ENCODE measurements at regions not wholly inside any gene's neighbourhood (a gene's known extent, or its start where the extent isn't known, plus 50 kb on each side); places are given as distances from the start of the nearest gene placed in this dataset.

DNA sequence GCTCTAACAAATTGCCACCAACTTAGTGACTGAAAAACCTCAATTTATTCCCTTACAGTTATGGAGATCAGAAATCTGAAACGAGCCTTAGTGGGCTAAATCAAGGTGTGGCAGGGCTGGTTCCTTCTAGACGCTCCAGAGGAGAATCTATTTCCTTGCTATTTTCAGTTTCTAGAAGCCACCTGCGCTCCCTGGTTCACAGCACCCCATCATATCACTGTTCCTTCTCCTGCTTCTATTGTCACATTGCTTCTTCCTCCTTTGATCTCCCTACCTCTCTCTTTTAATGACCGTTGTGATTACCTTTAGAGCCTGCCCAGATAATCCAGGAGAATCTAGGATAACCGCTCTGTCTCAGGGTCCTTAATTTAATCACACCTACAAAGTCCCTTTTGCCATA lies 596.6 kb downstream of the PLCL1 start:
- Histone ChIP-seq H3K9ac (ENCODE audit: low read length) (no peak overlapping the region), H3K27ac (ENCODE audit: low read depth, low read length) (no peak overlapping the region), H3K4me2 (ENCODE audit: low read length) (no peak overlapping the region), H3K56ac (ENCODE audit: low read length) (no peak overlapping the region), H2BK5ac (ENCODE audit: low read length) (no peak overlapping the region), H3K4me3 (ENCODE audit: low read length) (no peak overlapping the region), H3K23ac (ENCODE audit: low read length) (no peak overlapping the region), H2BK15ac (replicated peaks; ENCODE audit: low read depth) (no peak overlapping the region), H4K5ac (ENCODE audit: low read length) (no peak overlapping the region), H3K4ac (ENCODE audit: low read depth, low read length) (no peak overlapping the region), H3K4me1 (ENCODE audit: control insufficient read depth, low read depth, low read length) (no peaks in the 10 kb centered on the region), H2BK120ac (ENCODE audit: low read depth, low read length) (no peak overlapping the region), H3K79me1 (ENCODE audit: low read length) (no peaks in the 10 kb centered on the region), H3K36me3 (ENCODE audit: control insufficient read depth, insufficient read depth, low read length) (no peaks in the 10 kb centered on the region), H4K8ac (ENCODE audit: low read depth, low read length) (no peak overlapping the region), H3K18ac (ENCODE audit: low read length) (no peak overlapping the region), H3K27me3 (ENCODE audit: insufficient read depth, low read length, poor library complexity) (no peaks in the 10 kb centered on the region), H3K79me2 (ENCODE audit: control insufficient read depth, insufficient read depth, low read length) (no peaks in the 10 kb centered on the region), H2AK5ac (ENCODE audit: low read length) (no peak overlapping the region)
- WGBS (ENCODE audit: extremely low coverage, insufficient coverage, low lambda C conversion rate): no CpG with 5 or more reads among the region's 5 CpGs
- no peak for DNase-seq

GRCh38 chr2:198394208-198394607 lies 589.8 kb downstream of the PLCL1 start:
- H2AK5ac ChIP-seq (ENCODE audit: low read length): no peak overlapping the region
- no peak overlapping the region for H2BK5ac ChIP-seq (ENCODE audit: low read length)
- no peak overlapping the region for H3K18ac ChIP-seq (ENCODE audit: low read length)
- H3K56ac ChIP-seq (ENCODE audit: low read length): no peak overlapping the region
- no peak overlapping the region for H4K8ac ChIP-seq (ENCODE audit: low read depth, low read length)
- DNase-seq: no peak
- no peak overlapping the region for H3K4me3 ChIP-seq (ENCODE audit: low read length)
- H3K9ac ChIP-seq (ENCODE audit: low read length): no peak overlapping the region
- no peak overlapping the region for H3K23ac ChIP-seq (ENCODE audit: low read length)
- H3K36me3 ChIP-seq (ENCODE audit: control insufficient read depth, insufficient read depth, low read length): no peaks in the 10 kb centered on the region
- H2BK15ac ChIP-seq (replicated peaks; ENCODE audit: low read depth): no peak overlapping the region
- no peaks in the 10 kb centered on the region for H3K4me1 ChIP-seq (ENCODE audit: control insufficient read depth, low read depth, low read length)
- no peaks in the 10 kb centered on the region for H3K79me2 ChIP-seq (ENCODE audit: control insufficient read depth, insufficient read depth, low read length)
- H3K4me2 ChIP-seq (ENCODE audit: low read length): no peak overlapping the region
- no peak overlapping the region for H3K27ac ChIP-seq (ENCODE audit: low read depth, low read length)
- no peak overlapping the region for H2BK120ac ChIP-seq (ENCODE audit: low read depth, low read length)
- H4K5ac ChIP-seq (ENCODE audit: low read length): no peak overlapping the region
- no CpG with 5 or more reads among the region's 2 CpGs for WGBS (ENCODE audit: extremely low coverage, insufficient coverage, low lambda C conversion rate)
- no peak overlapping the region for H3K4ac ChIP-seq (ENCODE audit: low read depth, low read length)
- no peaks in the 10 kb centered on the region for H3K79me1 ChIP-seq (ENCODE audit: low read length)
- no peaks in the 10 kb centered on the region for H3K27me3 ChIP-seq (ENCODE audit: insufficient read depth, low read length, poor library complexity)

GRCh38 chr2:198390670-198391069 lies 586.3 kb downstream of the PLCL1 start:
- Histone ChIP-seq H3K4me2 (ENCODE audit: low read length) (no peak overlapping the region), H4K5ac (ENCODE audit: low read length) (no peak overlapping the region), H3K23ac (ENCODE audit: low read length) (no peak overlapping the region), H3K79me2 (ENCODE audit: control insufficient read depth, insufficient read depth, low read length) (no peaks in the 10 kb centered on the region), H3K27ac (ENCODE audit: low read depth, low read length) (no peak overlapping the region), H2AK5ac (ENCODE audit: low read length) (no peak overlapping the region), H3K4me3 (ENCODE audit: low read length) (no peak overlapping the region), H3K36me3 (ENCODE audit: control insufficient read depth, insufficient read depth, low read length) (no peaks in the 10 kb centered on the region), H2BK15ac (replicated peaks; ENCODE audit: low read depth) (no peak overlapping the region), H3K56ac (ENCODE audit: low read length) (no peak overlapping the region), H3K79me1 (ENCODE audit: low read length) (no peaks in the 10 kb centered on the region), H3K18ac (ENCODE audit: low read length) (no peak overlapping the region), H2BK120ac (ENCODE audit: low read depth, low read length) (no peak overlapping the region), H3K9ac (ENCODE audit: low read length) (no peak overlapping the region), H3K4ac (ENCODE audit: low read depth, low read length) (no peak overlapping the region), H3K27me3 (ENCODE audit: insufficient read depth, low read length, poor library complexity) (no peaks in the 10 kb centered on the region), H3K4me1 (ENCODE audit: control insufficient read depth, low read depth, low read length) (no peaks in the 10 kb centered on the region), H4K8ac (ENCODE audit: low read depth, low read length) (no peak overlapping the region), H2BK5ac (ENCODE audit: low read length) (no peak overlapping the region)
- no peak for DNase-seq
- WGBS (ENCODE audit: extremely low coverage, insufficient coverage, low lambda C conversion rate): no CpG with 5 or more reads among the region's 3 CpGs

DNA sequence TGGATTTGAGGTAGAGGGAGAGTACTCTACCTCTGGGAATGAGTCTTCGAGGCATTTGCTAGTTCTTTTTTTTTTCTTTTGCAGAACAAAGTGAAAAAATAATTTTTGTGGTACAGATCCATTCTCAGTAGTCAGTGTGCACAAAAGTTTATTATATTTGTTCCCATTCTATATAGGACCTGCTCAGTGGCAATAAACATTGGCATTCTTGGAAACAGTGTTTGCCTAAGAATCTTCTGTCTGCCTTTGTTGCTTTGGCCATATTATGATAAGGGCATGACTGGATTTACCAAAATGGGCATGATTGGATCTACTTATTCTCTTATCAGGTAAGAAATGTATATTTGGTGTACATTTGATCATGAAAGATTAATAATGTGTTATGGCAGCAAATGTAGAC lies 583.3 kb downstream of the PLCL1 start:
- no peaks in the 10 kb centered on the region for H3K79me2 ChIP-seq (ENCODE audit: control insufficient read depth, insufficient read depth, low read length)
- no peak overlapping the region for H3K18ac ChIP-seq (ENCODE audit: low read length)

GRCh38 chr2:198385856-198386255 lies 581.5 kb downstream of the PLCL1 start:
- no peaks in the 10 kb centered on the region for H3K79me1 ChIP-seq (ENCODE audit: low read length)
- WGBS (ENCODE audit: extremely low coverage, insufficient coverage, low lambda C conversion rate): no CpG with 5 or more reads among the region's 1 CpG
- H3K79me2 ChIP-seq (ENCODE audit: control insufficient read depth, insufficient read depth, low read length): no peaks in the 10 kb centered on the region
- H3K23ac ChIP-seq (ENCODE audit: low read length): no peak overlapping the region
- no peak overlapping the region for H3K56ac ChIP-seq (ENCODE audit: low read length)
- no peaks in the 10 kb centered on the region for H3K36me3 ChIP-seq (ENCODE audit: control insufficient read depth, insufficient read depth, low read length)
- H3K27ac ChIP-seq (ENCODE audit: low read depth, low read length): no peak overlapping the region
- no peak overlapping the region for H3K18ac ChIP-seq (ENCODE audit: low read length)
- no peak overlapping the region for H3K4ac ChIP-seq (ENCODE audit: low read depth, low read length)
- H4K5ac ChIP-seq (ENCODE audit: low read length): no peak overlapping the region
- no peak overlapping the region for H3K9ac ChIP-seq (ENCODE audit: low read length)
- no peak overlapping the region for H2BK120ac ChIP-seq (ENCODE audit: low read depth, low read length)
- H2BK15ac ChIP-seq (replicated peaks; ENCODE audit: low read depth): no peak overlapping the region
- H3K4me1 ChIP-seq (ENCODE audit: control insufficient read depth, low read depth, low read length): no peaks in the 10 kb centered on the region
- H2AK5ac ChIP-seq (ENCODE audit: low read length): no peak overlapping the region
- no peak overlapping the region for H2BK5ac ChIP-seq (ENCODE audit: low read length)
- H3K27me3 ChIP-seq (ENCODE audit: insufficient read depth, low read length, poor library complexity): no peaks in the 10 kb centered on the region
- H4K8ac ChIP-seq (ENCODE audit: low read depth, low read length): no peak overlapping the region
- DNase-seq: no peak
- H3K4me3 ChIP-seq (ENCODE audit: low read length): no peak overlapping the region
- no peak overlapping the region for H3K4me2 ChIP-seq (ENCODE audit: low read length)

More for the DNA sequence above, 583.3 kb downstream of the PLCL1 start:
- Histone ChIP-seq H2BK15ac (replicated peaks; ENCODE audit: low read depth) (no peak overlapping the region), H2BK120ac (ENCODE audit: low read depth, low read length) (no peak overlapping the region), H3K79me1 (ENCODE audit: low read length) (no peaks in the 10 kb centered on the region), H3K4me1 (ENCODE audit: control insufficient read depth, low read depth, low read length) (no peaks in the 10 kb centered on the region), H2BK5ac (ENCODE audit: low read length) (no peak overlapping the region), H3K23ac (ENCODE audit: low read length) (no peak overlapping the region), H3K27me3 (ENCODE audit: insufficient read depth, low read length, poor library complexity) (no peaks in the 10 kb centered on the region), H4K5ac (ENCODE audit: low read length) (no peak overlapping the region), H3K4me3 (ENCODE audit: low read length) (no peak overlapping the region), H2AK5ac (ENCODE audit: low read length) (no peak overlapping the region), H3K27ac (ENCODE audit: low read depth, low read length) (no peak overlapping the region), H3K36me3 (ENCODE audit: control insufficient read depth, insufficient read depth, low read length) (no peaks in the 10 kb centered on the region), H3K4ac (ENCODE audit: low read depth, low read length) (no peak overlapping the region), H3K4me2 (ENCODE audit: low read length) (no peak overlapping the region), H3K9ac (ENCODE audit: low read length) (no peak overlapping the region), H4K8ac (ENCODE audit: low read depth, low read length) (no peak overlapping the region), H3K56ac (ENCODE audit: low read length) (no peak overlapping the region)
- WGBS (ENCODE audit: extremely low coverage, insufficient coverage, low lambda C conversion rate): no CpG with 5 or more reads among the region's 1 CpG
- no peak for DNase-seq

DNA sequence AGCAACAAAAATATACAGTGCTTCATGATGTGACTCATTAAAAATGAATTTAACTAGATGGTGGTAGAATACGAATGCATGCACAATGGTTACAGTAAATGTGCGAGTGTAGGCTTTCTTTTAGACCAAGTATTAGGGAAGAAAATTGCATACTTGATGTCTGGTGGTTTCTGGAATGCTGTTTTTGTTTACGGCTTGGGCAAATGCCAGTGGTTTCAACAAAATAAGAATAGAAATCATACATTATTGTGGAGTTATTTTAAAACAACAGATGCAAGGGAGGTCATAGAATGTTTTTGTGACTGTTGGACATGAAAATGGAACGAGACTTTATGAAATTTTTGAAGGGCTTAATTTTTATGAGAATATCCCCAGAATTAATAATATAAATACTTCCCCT lies 580.9 kb downstream of the PLCL1 start:
- DNase-seq: no peak
- H2BK5ac ChIP-seq (ENCODE audit: low read length): no peak overlapping the region

More for the DNA sequence above, 580.9 kb downstream of the PLCL1 start:
- Histone ChIP-seq H4K5ac (ENCODE audit: low read length) (no peak overlapping the region), H3K79me2 (ENCODE audit: control insufficient read depth, insufficient read depth, low read length) (no peaks in the 10 kb centered on the region), H3K79me1 (ENCODE audit: low read length) (no peaks in the 10 kb centered on the region), H4K8ac (ENCODE audit: low read depth, low read length) (no peak overlapping the region), H3K4ac (ENCODE audit: low read depth, low read length) (no peak overlapping the region), H3K56ac (ENCODE audit: low read length) (no peak overlapping the region), H3K27me3 (ENCODE audit: insufficient read depth, low read length, poor library complexity) (no peaks in the 10 kb centered on the region), H2AK5ac (ENCODE audit: low read length) (no peak overlapping the region), H3K4me2 (ENCODE audit: low read length) (no peak overlapping the region), H3K4me3 (ENCODE audit: low read length) (no peak overlapping the region), H3K9ac (ENCODE audit: low read length) (no peak overlapping the region), H3K36me3 (ENCODE audit: control insufficient read depth, insufficient read depth, low read length) (no peaks in the 10 kb centered on the region), H3K27ac (ENCODE audit: low read depth, low read length) (no peak overlapping the region), H2BK15ac (replicated peaks; ENCODE audit: low read depth) (no peak overlapping the region), H2BK120ac (ENCODE audit: low read depth, low read length) (no peak overlapping the region), H3K18ac (ENCODE audit: low read length) (no peak overlapping the region), H3K4me1 (ENCODE audit: control insufficient read depth, low read depth, low read length) (no peaks in the 10 kb centered on the region), H3K23ac (ENCODE audit: low read length) (no peak overlapping the region)
- no CpG with 5 or more reads among the region's 4 CpGs for WGBS (ENCODE audit: extremely low coverage, insufficient coverage, low lambda C conversion rate)
